SHP77 treated with DMSO at 0.1 percent for 48 hours (cell line): ENCODE measurements at regions not wholly inside any gene's neighbourhood (a gene's known extent, or its start where the extent isn't known, plus 50 kb on each side); places are given as distances from the start of the nearest gene placed in this dataset.
"Not testable (repeated sequence)": the region's sequence is repeated elsewhere in the genome, so short reads cannot be mapped to it uniquely, and the experiment has no call there.

ENCODE experiments used
- DNase-seq: peaks from one replicate; lab custom pipeline; 2025; lab: John Stamatoyannopoulos, UW

DNA sequence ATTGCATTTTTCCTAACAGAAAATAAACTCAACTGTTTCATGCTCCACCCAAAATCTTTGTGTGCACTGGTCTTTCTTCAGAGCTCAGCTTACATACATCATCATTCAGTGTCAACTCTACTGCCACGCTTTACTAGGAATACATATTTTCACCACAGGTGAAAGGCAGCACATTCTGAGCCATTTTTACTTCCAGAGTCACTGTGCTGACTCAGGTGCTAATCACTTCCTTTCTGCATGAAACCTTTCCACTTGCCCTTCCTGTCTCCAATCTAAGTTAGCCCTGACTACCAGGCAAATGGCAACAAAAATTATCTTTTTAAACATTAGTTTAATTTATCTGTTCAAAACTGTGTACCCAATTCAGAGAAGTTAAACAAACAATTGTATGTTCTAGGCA, 1041.0 kb downstream of the PRIM2 start:
- not testable (repeated sequence) for DNase-seq

GRCh38 chr6:58365856-58366255, 1048.4 kb downstream of the PRIM2 start:
- DNase-seq, result not testable (repeated sequence)

DNA sequence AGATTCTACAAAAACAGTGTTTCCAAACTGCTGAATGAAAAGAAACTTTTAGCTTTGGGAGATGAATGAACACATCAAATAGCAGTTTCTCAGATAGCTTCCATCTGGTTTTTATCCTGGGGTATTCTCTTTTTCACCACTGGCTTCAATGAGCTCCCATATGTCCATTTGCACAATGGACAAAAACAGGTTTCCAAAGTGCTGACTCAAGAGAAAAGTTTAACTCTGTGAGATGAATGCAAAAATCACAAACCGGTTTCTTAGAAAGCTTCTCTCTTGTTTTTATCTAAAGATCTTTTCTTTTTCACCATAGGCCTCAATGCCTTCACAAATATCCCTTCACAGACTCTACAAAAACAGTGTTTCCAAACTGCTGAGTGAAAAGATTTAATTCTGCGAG, 1089.2 kb downstream of the PRIM2 start:
- DNase-seq, result not testable (repeated sequence)

DNA sequence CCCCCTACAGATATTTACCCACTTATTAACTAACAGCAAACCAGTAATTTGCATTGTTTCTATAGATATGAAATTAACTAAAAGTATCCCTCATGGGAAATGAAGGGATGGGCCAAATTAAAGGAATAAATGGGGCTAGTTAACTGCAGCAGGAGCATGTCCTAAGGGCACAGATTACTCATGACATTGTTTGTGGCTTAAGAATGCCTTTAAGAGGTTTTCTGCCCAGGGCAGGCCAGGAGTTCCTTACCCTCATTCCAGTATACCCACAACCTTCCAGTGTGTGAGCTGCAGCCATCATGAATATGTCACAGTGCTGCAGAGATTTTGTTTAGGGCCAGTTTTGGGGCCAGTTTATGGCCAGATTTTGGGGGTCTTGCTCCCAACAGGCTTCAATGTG, 1101.9 kb downstream of the PRIM2 start:
- DNase-seq, result no peak
